ENCODE measurements at regions not wholly inside any gene's neighbourhood (a gene's known extent, or its start where the extent isn't known, plus 50 kb on each side); places are given as distances from the start of the nearest gene placed in this dataset.

GRCh38 chr6:94548201-94548600, 1029.1 kb upstream of the MANEA start:
- DNase-seq (ENCODE audit: low read depth in 1 of 2, low spot score in 1 of 2) (no peak), FAIRE-seq (no peak), ATAC-seq (no peak)
- 58% methylated on average over 4 of the region's 4 CpGs for WGBS (ENCODE audit: missing lambda C conversion rate)
- H3K4me3 ChIP-seq, result no peak overlapping the region
- POLR2A ChIA-PET, result no interaction called here
- H3K4me2 ChIP-seq, result no peak overlapping the region
- CTCF ChIA-PET, result no interaction called here
- H3K4me1 ChIP-seq, result no peaks in the 10 kb centered on the region
- H3K27ac ChIP-seq, result no peak overlapping the region
- no peak for TF ChIP-seq EHMT2 (IDR thresholded peaks at IDR 0.05; ENCODE audit: low read depth)
- TF ChIP-seq HOXA7 (CRISPR knock-in tag; IDR thresholded peaks at IDR 0.05), result no peak
- TF ChIP-seq BHLHE40 (IDR thresholded peaks at IDR 0.05; ENCODE audit: low read depth, low read length), result no peak
- TF ChIP-seq USF2 (IDR thresholded peaks at IDR 0.05), result no peak
- TF ChIP-seq HOXB5 (CRISPR knock-in tag; IDR thresholded peaks at IDR 0.05), result no peak
- no peak for TF ChIP-seq CHD2 (IDR thresholded peaks at IDR 0.05; ENCODE audit: low read length, partially characterized antibody)
- no peak for TF ChIP-seq TFCP2L1 (CRISPR knock-in tag; IDR thresholded peaks at IDR 0.05)
- no peak for TF ChIP-seq NFE2L2 (conservative IDR thresholded peaks at IDR 0.05; ENCODE audit: low read length)
- no peak for TF ChIP-seq PBX3 (IDR thresholded peaks at IDR 0.05)
- TF ChIP-seq ELK1 (IDR thresholded peaks at IDR 0.05; ENCODE audit: low read depth, low read length), result no peak
- TF ChIP-seq JUN (IDR thresholded peaks at IDR 0.05), result no peak
- no peak for TF ChIP-seq MAZ (IDR thresholded peaks at IDR 0.05; ENCODE audit: borderline replicate concordance, low read depth, low read length)
- no peak for TF ChIP-seq MAFK (IDR thresholded peaks at IDR 0.05; ENCODE audit: partially characterized antibody)
- TF ChIP-seq MYC (IDR thresholded peaks at IDR 0.05; ENCODE audit: borderline replicate concordance, low read length), result no peak
- TF ChIP-seq E2F6 (IDR thresholded peaks at IDR 0.05; ENCODE audit: borderline replicate concordance, low read depth), result no peak
- no peak for TF ChIP-seq RARB (CRISPR knock-in tag; IDR thresholded peaks at IDR 0.05)
- no peaks in the 10 kb centered on the region for H3K9me3 ChIP-seq

GRCh38 chr6:94535798-94536197, 1041.5 kb upstream of the MANEA start:
- Histone ChIP-seq H3K4me3 (no peak overlapping the region), H3K4me1 (no peaks in the 10 kb centered on the region), H3K27ac (no peak overlapping the region), H3K4me2 (no peak overlapping the region), H3K9me3 (no peaks in the 10 kb centered on the region)
- CTCF ChIA-PET, result no interaction called here
- POLR2A ChIA-PET, result no interaction called here
- TF ChIP-seq JUN (IDR thresholded peaks at IDR 0.05), result no peak
- no peak for TF ChIP-seq PBX3 (IDR thresholded peaks at IDR 0.05)
- TF ChIP-seq NR3C1 (IDR thresholded peaks at IDR 0.05), result no peak
- no peak for TF ChIP-seq PHF8 (IDR thresholded peaks at IDR 0.05; ENCODE audit: borderline replicate concordance, low read depth)
- no peak for FAIRE-seq
- no peak for ATAC-seq
- WGBS (ENCODE audit: missing lambda C conversion rate), result 63% methylated on average over 1 of the region's 1 CpG
- no peak for DNase-seq (ENCODE audit: low read depth in 1 of 2, low spot score in 1 of 2)

- POLR2A ChIA-PET, result no interaction called here
- no peak overlapping the region for H3K27ac ChIP-seq
- H3K4me1 ChIP-seq, result no peaks in the 10 kb centered on the region
- FAIRE-seq (no peak), ATAC-seq (no peak), DNase-seq (ENCODE audit: low read depth in 1 of 2, low spot score in 1 of 2) (no peak)
- CTCF ChIA-PET, result no interaction called here
- whole genome bisulfite sequencing (ENCODE audit: missing lambda C conversion rate), result 37% methylated on average over 2 of the region's 17 CpGs
- no peak overlapping the region for H3K4me3 ChIP-seq
- H3K9me3 ChIP-seq, result no peaks in the 10 kb centered on the region
- H3K4me2 ChIP-seq, result no peak overlapping the region
- TF ChIP-seq HMGXB4 (CRISPR knock-in tag; IDR thresholded peaks at IDR 0.05; ENCODE audit: borderline replicate concordance) (no peak), CHD4 (IDR thresholded peaks at IDR 0.05; ENCODE audit: borderline replicate concordance) (no peak), MAX (IDR thresholded peaks at IDR 0.05) (no peak), PBX3 (IDR thresholded peaks at IDR 0.05) (no peak), ESRRA (IDR thresholded peaks at IDR 0.05; ENCODE audit: borderline replicate concordance, low read length) (no peak), MAZ (IDR thresholded peaks at IDR 0.05; ENCODE audit: borderline replicate concordance, low read depth, low read length) (no peak), NFE2L2 (conservative IDR thresholded peaks at IDR 0.05; ENCODE audit: low read length) (no peak), ZNF302 (CRISPR knock-in tag; IDR thresholded peaks at IDR 0.05) (no peak), HES2 (IDR thresholded peaks at IDR 0.05) (no peak), FOSB (CRISPR knock-in tag; IDR thresholded peaks at IDR 0.05) (no peak)
Observed at GRCh38 chr6:94511502-94512088, 1065.7 kb upstream of the MANEA start.

All from A549 (cell line).